ENCODE measurements at regions not wholly inside any gene's neighbourhood (a gene's known extent, or its start where the extent isn't known, plus 50 kb on each side); places are given as distances from the start of the nearest gene placed in this dataset.
A peak's percentile ranks its signal among the peaks of the same experiment; 100 is the strongest.

GRCh38 chr2:4553241-4553640, 849.9 kb downstream of the DCDC2C start:
- no peaks in the 10 kb centered on the region for H3K36me3 ChIP-seq
- peak in 1 of 2 experiments; percentile 1 for DNase-seq (ENCODE audit: low read depth in 1 of 2, low spot score in 2 of 2)
- H3K27ac ChIP-seq, result no peak overlapping the region
- H3K4me1 ChIP-seq (replicated peaks), result no peaks in the 10 kb centered on the region
- H3K27me3 ChIP-seq (replicated peaks), result no peaks in the 10 kb centered on the region
- H3K9me3 ChIP-seq (replicated peaks), result no peaks in the 10 kb centered on the region; the same call in none of the 2 replicates
- H3K4me3 ChIP-seq, result no peak overlapping the region

- no peak for DNase-seq (ENCODE audit: low read depth in 1 of 2, low spot score in 2 of 2)
- no peaks in the 10 kb centered on the region for H3K27me3 ChIP-seq (replicated peaks)
- no peak overlapping the region for H3K4me3 ChIP-seq
- no peaks in the 10 kb centered on the region for H3K4me1 ChIP-seq (replicated peaks)
- H3K27ac ChIP-seq, result no peak overlapping the region
- no peaks in the 10 kb centered on the region for H3K36me3 ChIP-seq
- no peaks in the 10 kb centered on the region; the same call in 1 of the 2 replicates for H3K9me3 ChIP-seq (replicated peaks)
Observed at GRCh38 chr2:4556135-4556896, 852.9 kb downstream of the DCDC2C start.

- no peak overlapping the region for H3K4me3 ChIP-seq
- no peaks in the 10 kb centered on the region for H3K4me1 ChIP-seq (replicated peaks)
- no peaks in the 10 kb centered on the region for H3K36me3 ChIP-seq
- H3K27me3 ChIP-seq (replicated peaks), result no peaks in the 10 kb centered on the region
- DNase-seq (ENCODE audit: low read depth in 1 of 2, low spot score in 2 of 2), result no peak
- no peak overlapping the region for H3K27ac ChIP-seq
- H3K9me3 ChIP-seq (replicated peaks), result peaks cover 3% of the 10 kb centered on the region; the same call in 1 of the 2 replicates
Observed at GRCh38 chr2:4561196-4561595, 857.8 kb downstream of the DCDC2C start.

GRCh38 chr2:4576075-4576474, 872.7 kb downstream of the DCDC2C start:
- Histone ChIP-seq H3K27me3 (replicated peaks) (no peaks in the 10 kb centered on the region), H3K36me3 (no peaks in the 10 kb centered on the region), H3K9me3 (replicated peaks) (0 out of 2 replicates have a peak, but pooled peaks cover 2% of the 10 kb centered on the region), H3K4me3 (no peak overlapping the region), H3K27ac (no peak overlapping the region), H3K4me1 (replicated peaks) (no peaks in the 10 kb centered on the region)
- DNase-seq (ENCODE audit: low read depth in 1 of 2, low spot score in 2 of 2), result no peak

- Histone ChIP-seq H3K4me1 (replicated peaks) (no peaks in the 10 kb centered on the region), H3K36me3 (no peaks in the 10 kb centered on the region), H3K9me3 (replicated peaks) (peaks cover 2% of the 10 kb centered on the region; the same call in 1 of the 2 replicates), H3K27me3 (replicated peaks) (no peaks in the 10 kb centered on the region), H3K27ac (no peak overlapping the region), H3K4me3 (no peak overlapping the region)
- no peak for DNase-seq (ENCODE audit: low read depth in 1 of 2, low spot score in 2 of 2)
Observed at GRCh38 chr2:4579977-4580376, 876.6 kb downstream of the DCDC2C start.

GRCh38 chr2:4585057-4585635, 881.8 kb downstream of the DCDC2C start:
- H3K4me1 ChIP-seq (replicated peaks), result no peaks in the 10 kb centered on the region
- no peaks in the 10 kb centered on the region for H3K36me3 ChIP-seq
- H3K9me3 ChIP-seq (replicated peaks), result peaks cover 10% of the 10 kb centered on the region
- H3K27ac ChIP-seq, result no peak overlapping the region
- no peak overlapping the region for H3K4me3 ChIP-seq
- H3K27me3 ChIP-seq (replicated peaks), result no peaks in the 10 kb centered on the region
- DNase-seq (ENCODE audit: low read depth in 1 of 2, low spot score in 2 of 2), result no peak

- no peak for DNase-seq (ENCODE audit: low read depth in 1 of 2, low spot score in 2 of 2)
- H3K9me3 ChIP-seq (replicated peaks), result peaks cover 8% of the 10 kb centered on the region; the same call in 1 of the 2 replicates
- no peak overlapping the region for H3K27ac ChIP-seq
- no peaks in the 10 kb centered on the region for H3K36me3 ChIP-seq
- H3K4me1 ChIP-seq (replicated peaks), result no peaks in the 10 kb centered on the region
- no peak overlapping the region for H3K4me3 ChIP-seq
- no peaks in the 10 kb centered on the region for H3K27me3 ChIP-seq (replicated peaks)
Observed at GRCh38 chr2:4588606-4589005, 885.2 kb downstream of the DCDC2C start.

- H3K9me3 ChIP-seq (replicated peaks), result peaks cover 8% of the 10 kb centered on the region; the same call in 1 of the 2 replicates
- DNase-seq (ENCODE audit: low read depth in 1 of 2, low spot score in 2 of 2), result no peak
Observed at GRCh38 chr2:4591261-4591660, 887.9 kb downstream of the DCDC2C start.

GRCh38 chr2:4597400-4597799, 894.0 kb downstream of the DCDC2C start:
- H3K4me1 ChIP-seq (replicated peaks), result no peaks in the 10 kb centered on the region
- H3K4me3 ChIP-seq, result no peak overlapping the region
- H3K27ac ChIP-seq, result no peak overlapping the region
- H3K36me3 ChIP-seq, result no peaks in the 10 kb centered on the region
- peaks cover 2% of the 10 kb centered on the region; the same call in 1 of the 2 replicates for H3K9me3 ChIP-seq (replicated peaks)
- no peak for DNase-seq (ENCODE audit: low read depth in 1 of 2, low spot score in 2 of 2)
- H3K27me3 ChIP-seq (replicated peaks), result no peaks in the 10 kb centered on the region

More at GRCh38 chr2:4591261-4591660, 887.9 kb downstream of the DCDC2C start:
- Histone ChIP-seq H3K27ac (no peak overlapping the region), H3K4me3 (no peak overlapping the region), H3K27me3 (replicated peaks) (no peaks in the 10 kb centered on the region), H3K36me3 (no peaks in the 10 kb centered on the region), H3K4me1 (replicated peaks) (no peaks in the 10 kb centered on the region)

- no peaks in the 10 kb centered on the region for H3K4me1 ChIP-seq (replicated peaks)
- H3K27ac ChIP-seq, result no peak overlapping the region
- no peaks in the 10 kb centered on the region for H3K27me3 ChIP-seq (replicated peaks)
- H3K4me3 ChIP-seq, result no peak overlapping the region
- H3K9me3 ChIP-seq (replicated peaks), result no peaks in the 10 kb centered on the region
- H3K36me3 ChIP-seq, result no peaks in the 10 kb centered on the region
- no peak for DNase-seq (ENCODE audit: low read depth in 1 of 2, low spot score in 2 of 2)
Observed at GRCh38 chr2:4604767-4605166, 901.4 kb downstream of the DCDC2C start.

GRCh38 chr2:4618141-4618540, 914.8 kb downstream of the DCDC2C start:
- H3K4me1 ChIP-seq (replicated peaks), result no peaks in the 10 kb centered on the region
- DNase-seq (ENCODE audit: low read depth in 1 of 2, low spot score in 2 of 2), result no peak
- H3K4me3 ChIP-seq, result no peak overlapping the region
- H3K36me3 ChIP-seq, result no peaks in the 10 kb centered on the region
- H3K27me3 ChIP-seq (replicated peaks), result no peaks in the 10 kb centered on the region
- no peak overlapping the region for H3K27ac ChIP-seq
- H3K9me3 ChIP-seq (replicated peaks), result no peaks in the 10 kb centered on the region; the same call in 1 of the 2 replicates

- Histone ChIP-seq H3K4me3 (no peak overlapping the region), H3K4me1 (replicated peaks) (no peaks in the 10 kb centered on the region), H3K27me3 (replicated peaks) (no peaks in the 10 kb centered on the region), H3K36me3 (no peaks in the 10 kb centered on the region), H3K27ac (no peak overlapping the region), H3K9me3 (replicated peaks) (no peaks in the 10 kb centered on the region; the same call in 1 of the 2 replicates)
- no peak for DNase-seq (ENCODE audit: low read depth in 1 of 2, low spot score in 2 of 2)
Observed at GRCh38 chr2:4618630-4619228, 915.4 kb downstream of the DCDC2C start.

- DNase-seq (ENCODE audit: low read depth in 1 of 2, low spot score in 2 of 2), result no peak
- H3K4me3 ChIP-seq, result no peak overlapping the region
- H3K9me3 ChIP-seq (replicated peaks), result peaks cover 9% of the 10 kb centered on the region; the same call in 1 of the 2 replicates
- no peak overlapping the region for H3K27ac ChIP-seq
- no peaks in the 10 kb centered on the region for H3K27me3 ChIP-seq (replicated peaks)
- H3K36me3 ChIP-seq, result no peaks in the 10 kb centered on the region
- H3K4me1 ChIP-seq (replicated peaks), result no peaks in the 10 kb centered on the region
Observed at GRCh38 chr2:4628998-4629501, 925.7 kb downstream of the DCDC2C start.

- Histone ChIP-seq H3K27me3 (replicated peaks) (no peaks in the 10 kb centered on the region), H3K27ac (no peak overlapping the region), H3K4me3 (no peak overlapping the region), H3K9me3 (replicated peaks) (peaks cover 4% of the 10 kb centered on the region), H3K4me1 (replicated peaks) (no peaks in the 10 kb centered on the region), H3K36me3 (no peaks in the 10 kb centered on the region)
- no peak for DNase-seq (ENCODE audit: low read depth in 1 of 2, low spot score in 2 of 2)
Observed at GRCh38 chr2:4635289-4635688, 931.9 kb downstream of the DCDC2C start.

Measured in SJSA1 (cell line).